C4-2B (cell line): ENCODE measurements at regions not wholly inside any gene's neighbourhood (a gene's known extent, or its start where the extent isn't known, plus 50 kb on each side); places are given as distances from the start of the nearest gene placed in this dataset.

Source experiments
- ZFX ChIP-seq: fragments of 450-650 bp; IDR thresholded peaks from 2 replicates; pipeline ENCODE4 v1.6.1; 2017
- TF ChIP-seq, protein P1 (sequence below): fragments of 450-650 bp; conservative IDR thresholded peaks from 2 replicates; pipeline ENCODE4 v1.5.1; 2017; ENCODE audit warnings: mild to moderate bottlenecking

DNA sequence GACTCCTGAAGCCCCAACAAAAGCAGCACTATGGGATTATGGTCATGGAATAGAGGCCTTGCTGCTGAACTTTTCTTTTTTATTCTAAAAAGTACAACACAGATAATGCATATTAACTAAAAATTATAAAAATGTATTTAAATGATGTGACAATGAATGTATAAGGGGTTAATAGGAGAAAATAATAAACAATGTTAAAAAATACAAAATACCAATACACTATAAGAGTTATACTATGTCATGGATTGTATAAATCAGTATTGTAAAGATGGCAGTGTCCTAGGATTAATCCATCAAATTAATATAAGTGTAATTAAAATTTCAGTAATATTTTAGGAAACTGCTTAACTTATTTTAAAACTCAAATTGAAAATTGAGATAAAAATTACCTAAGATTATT, 58.3 kb upstream of the TOP3B start:
- TF ChIP-seq, protein P1, sequence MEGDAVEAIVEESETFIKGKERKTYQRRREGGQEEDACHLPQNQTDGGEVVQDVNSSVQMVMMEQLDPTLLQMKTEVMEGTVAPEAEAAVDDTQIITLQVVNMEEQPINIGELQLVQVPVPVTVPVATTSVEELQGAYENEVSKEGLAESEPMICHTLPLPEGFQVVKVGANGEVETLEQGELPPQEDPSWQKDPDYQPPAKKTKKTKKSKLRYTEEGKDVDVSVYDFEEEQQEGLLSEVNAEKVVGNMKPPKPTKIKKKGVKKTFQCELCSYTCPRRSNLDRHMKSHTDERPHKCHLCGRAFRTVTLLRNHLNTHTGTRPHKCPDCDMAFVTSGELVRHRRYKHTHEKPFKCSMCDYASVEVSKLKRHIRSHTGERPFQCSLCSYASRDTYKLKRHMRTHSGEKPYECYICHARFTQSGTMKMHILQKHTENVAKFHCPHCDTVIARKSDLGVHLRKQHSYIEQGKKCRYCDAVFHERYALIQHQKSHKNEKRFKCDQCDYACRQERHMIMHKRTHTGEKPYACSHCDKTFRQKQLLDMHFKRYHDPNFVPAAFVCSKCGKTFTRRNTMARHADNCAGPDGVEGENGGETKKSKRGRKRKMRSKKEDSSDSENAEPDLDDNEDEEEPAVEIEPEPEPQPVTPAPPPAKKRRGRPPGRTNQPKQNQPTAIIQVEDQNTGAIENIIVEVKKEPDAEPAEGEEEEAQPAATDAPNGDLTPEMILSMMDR, result no peak
- TF ChIP-seq ZFX, result no peak
